8988T (cell line): ENCODE measurements at regions not wholly inside any gene's neighbourhood (a gene's known extent, or its start where the extent isn't known, plus 50 kb on each side); places are given as distances from the start of the nearest gene placed in this dataset.
"Not testable (repeated sequence)": the region's sequence is repeated elsewhere in the genome, so short reads cannot be mapped to it uniquely, and the experiment has no call there.

Experiments used
- DNase-seq: peaks from one replicate; pipeline ENCODE4 v3.0.0; 2011

DNA sequence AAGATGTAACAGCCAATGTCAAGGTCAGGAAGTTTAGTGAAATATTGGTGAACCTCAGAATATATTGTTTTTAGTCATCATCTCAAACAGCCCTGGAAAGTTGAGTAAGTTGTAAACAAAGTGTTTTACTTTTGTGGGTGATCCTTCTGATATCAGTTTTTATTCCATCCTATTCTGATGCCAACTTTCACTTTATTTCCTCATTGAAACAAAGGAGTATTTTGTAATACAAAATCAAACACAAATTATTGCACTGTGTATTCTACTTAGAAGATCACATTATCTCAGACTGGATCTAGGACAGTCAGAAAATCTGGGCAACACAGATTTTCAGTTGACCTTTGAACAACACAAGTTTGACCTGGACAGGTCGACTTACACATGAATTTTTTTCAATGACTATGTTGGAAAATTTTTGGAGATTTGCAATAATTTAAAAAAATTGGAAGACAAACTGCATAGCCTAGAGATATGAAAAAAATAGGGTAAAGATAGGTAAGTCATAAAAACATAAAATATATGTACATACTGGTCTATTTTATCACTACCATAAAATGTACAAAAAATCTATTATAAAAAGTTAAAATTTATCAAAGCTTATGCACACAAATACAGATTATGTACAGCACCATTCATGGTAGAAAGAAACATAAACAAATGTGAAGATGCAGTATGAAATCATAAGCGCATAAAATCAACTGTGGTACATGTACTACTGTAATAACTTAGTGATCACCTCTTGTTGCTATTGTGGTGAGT lies 709.1 kb upstream of the FAM241A start:
- no peak for DNase-seq

DNA sequence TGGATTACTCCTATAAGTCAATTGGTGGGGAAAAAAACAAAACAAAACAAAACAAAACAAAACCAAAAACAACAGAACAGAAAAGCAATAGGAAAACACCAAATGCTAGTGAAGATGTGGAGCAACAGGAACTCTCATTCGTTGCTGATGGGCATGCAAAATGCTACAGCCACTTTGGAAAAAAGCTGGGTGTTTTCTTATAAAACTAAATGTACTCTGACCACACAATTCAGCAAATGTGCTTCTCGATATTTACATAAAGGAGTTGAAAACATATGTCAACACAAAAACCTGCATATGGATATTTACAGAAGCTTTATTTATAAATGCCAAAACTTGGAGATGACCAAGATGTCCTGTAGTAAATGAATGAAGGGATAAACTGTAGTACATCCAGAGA lies 703.6 kb upstream of the FAM241A start:
- no peak for DNase-seq

DNA sequence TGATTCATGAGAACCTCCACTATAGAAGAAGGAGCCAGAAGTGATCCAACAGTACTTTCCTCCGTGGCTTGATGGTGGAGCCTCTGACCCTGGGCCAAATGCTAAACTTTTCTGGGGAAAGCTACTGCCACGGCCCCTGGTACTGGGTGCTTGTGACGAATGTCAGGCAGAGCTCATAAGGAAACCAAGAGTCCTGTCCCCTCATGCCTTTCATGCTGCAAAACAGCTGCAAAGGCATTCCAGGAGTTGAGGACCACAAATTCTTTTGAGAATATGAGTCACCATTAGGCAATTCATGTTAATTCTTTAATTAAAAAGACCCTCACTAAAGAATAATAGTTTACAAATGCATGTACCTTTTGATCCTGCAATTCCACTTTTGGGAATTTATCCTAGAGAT lies 700.4 kb upstream of the FAM241A start:
- DNase-seq, result not testable (repeated sequence)

DNA sequence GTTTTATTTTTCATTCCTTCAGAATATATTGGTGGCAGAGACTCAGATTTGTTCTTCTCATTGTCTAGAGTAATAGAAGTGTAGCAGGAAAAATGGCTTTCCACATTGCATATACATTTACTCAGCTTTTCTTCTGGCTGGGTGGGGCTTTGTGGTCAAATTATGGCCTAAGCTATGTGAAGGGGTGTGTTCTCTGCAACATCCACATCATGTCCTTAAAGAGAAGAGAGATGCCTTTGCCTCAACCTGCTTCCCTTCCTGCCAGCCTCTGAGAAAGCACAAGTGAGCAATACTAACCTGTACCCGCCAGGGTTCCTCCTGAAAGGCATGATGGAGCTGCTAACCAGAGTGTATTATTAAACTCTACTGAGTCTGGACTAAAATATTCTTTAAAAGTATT lies 695.6 kb upstream of the FAM241A start:
- DNase-seq, result no peak

DNA sequence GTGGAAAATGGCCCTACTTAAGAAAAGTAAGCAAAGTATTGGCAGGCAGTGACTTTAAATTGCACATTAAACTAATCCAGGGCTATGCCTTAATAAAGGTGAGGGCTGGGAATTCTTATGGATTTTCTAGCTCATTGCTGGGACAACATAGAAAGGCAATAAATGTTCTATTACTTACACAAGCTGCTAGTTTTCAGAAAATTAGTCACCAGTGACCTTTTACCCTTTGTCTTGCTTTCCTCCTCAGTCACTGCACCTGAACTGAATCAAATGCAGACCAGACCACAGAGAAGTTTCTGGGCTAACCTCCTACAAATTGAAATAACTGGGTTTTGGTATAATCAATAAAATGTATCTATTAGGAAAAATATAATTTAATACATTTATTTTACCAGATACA lies 694.4 kb upstream of the FAM241A start:
- DNase-seq, result no peak

DNA sequence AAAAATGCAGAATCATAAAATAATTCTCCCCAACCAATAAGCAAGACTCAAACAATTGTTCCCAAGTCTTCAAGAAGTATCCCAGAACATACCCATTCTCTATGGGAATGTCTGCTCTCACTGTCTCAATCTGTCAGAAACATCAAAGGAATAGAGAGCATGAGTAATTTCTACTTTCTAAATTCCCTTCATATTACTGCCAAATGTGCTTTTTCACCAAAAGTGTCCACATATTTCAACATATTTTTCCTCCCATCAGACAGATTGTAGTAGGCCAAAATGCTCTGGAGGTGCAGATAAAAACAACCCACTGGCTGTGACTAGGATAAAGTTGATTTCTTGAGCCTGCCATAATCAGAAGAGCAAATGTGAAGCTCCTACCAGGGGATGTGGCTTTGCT lies 692.0 kb upstream of the FAM241A start:
- DNase-seq, result no peak

- DNase-seq, result no peak
Observed at GRCh38 chr4:111454961-111455360, 690.3 kb upstream of the FAM241A start.

DNA sequence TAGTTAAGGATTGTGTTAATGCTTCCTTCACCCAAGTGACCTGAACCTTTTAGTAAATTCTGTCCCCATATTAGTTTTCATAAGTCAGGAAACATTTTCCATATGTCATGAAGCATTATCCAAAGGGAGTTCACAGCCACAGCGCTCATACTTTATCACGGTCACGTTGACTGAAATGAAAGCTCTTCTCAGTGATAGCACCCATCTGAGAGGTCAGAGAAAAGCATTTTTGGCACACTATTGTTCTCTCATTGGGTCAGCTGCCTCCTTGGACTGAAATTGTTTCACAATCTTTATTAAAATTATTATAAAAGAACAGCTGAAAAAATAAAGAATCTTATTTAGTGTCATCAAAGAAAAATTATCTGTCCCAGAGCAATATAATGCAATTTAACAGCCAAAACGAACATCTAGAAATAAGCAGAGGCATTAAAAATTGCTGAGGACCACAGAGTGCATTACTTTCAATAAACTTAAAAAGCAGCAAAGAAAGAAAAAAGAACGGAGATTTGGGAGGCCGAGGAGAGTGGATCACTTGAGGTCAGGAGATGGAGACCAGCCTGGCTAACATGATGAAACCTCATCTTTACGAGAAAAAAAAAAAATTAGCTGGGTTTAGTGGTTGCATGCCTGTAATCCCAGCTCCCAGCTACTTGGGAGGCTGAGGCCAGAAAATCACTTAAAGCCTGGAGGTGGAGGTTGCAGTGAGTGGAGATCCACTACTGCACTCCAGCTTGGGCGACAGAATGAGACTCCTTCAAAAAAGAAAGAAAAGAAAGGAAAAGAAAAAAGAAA lies 680.8 kb upstream of the FAM241A start:
- no peak for DNase-seq

GRCh38 chr4:111466811-111467604 lies 678.2 kb upstream of the FAM241A start:
- no peak for DNase-seq

DNA sequence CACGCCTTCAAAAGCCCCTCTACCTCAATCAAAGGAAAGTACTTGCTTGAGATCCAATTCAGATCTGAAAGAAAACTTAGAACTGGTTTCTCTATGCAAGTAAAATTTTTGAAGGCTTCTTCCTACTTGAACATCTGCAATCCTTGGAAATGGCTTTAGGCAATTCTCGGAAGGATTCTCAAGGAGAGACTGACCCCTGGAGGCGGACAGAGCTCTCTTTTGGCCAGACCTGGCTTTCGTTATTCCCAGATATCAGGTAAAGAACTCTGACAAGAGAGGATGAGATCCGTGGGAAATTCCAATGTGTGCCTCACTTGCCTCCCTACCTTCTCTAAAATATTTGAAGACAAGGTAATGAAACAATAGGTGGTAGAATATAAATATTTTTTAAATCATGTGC lies 670.3 kb upstream of the FAM241A start:
- no peak for DNase-seq

GRCh38 chr4:111475666-111476065 lies 669.6 kb upstream of the FAM241A start:
- DNase-seq, result no peak

- DNase-seq, result no peak
Observed at GRCh38 chr4:111480510-111480909, 664.7 kb upstream of the FAM241A start.

GRCh38 chr4:111483375-111484169 lies 661.7 kb upstream of the FAM241A start:
- DNase-seq, result no peak

DNA sequence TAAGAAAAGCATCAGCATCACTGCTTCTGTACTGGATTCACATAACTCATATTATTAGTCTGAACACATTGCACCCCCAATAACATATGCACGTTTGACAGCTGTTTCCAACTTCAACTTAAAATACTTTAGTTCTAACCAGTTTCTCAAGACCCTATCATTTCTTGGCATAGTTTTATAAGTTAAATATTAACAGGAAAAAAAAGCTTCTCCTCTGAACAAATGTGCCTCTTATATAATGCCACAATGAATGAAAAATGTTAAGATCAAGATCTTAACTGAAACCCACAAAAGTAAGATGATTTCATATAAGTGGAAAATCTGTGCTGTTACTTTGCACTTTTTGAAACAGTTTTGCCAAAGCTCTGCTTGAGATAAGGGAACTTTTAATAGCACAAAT lies 652.8 kb upstream of the FAM241A start:
- no peak for DNase-seq

- DNase-seq, result no peak
Observed at GRCh38 chr4:111494471-111494870, 650.8 kb upstream of the FAM241A start.

DNA sequence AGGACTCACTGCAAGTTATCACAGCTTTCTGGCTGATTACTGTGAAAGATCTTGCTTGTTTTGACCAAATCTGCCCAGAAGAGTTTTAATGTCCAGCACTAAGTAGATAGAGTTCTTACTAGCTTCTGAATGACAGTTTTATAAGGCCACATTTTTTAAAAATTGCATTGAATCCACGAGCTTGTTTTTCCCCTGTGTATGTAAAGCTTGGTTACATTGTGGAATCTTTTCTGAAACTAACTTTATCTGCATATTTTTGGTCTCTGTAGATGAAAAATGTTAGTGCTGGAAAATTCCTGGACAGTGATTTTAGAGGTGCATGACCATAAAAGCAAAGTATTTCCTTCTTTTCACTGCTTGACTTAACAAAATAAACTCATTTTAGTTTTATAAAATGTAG lies 650.3 kb upstream of the FAM241A start:
- no peak for DNase-seq

DNA sequence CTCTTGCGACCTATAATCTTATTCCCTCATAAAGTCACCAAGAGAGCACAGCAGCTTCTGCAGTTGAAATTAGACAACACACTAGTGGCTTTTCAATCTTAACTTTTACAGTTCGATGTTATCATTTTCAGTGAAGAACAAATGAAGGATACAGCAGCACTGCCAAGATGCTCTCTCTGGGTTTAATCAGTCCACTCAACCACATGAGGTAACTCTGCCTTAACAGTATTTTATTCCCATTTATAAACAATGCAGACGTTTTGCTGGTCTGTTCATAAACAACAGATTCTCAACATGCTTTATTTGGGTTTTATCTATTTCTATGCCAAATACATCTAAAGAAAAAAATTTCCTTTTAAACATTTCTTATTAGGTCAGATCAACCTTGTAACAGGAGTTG lies 646.0 kb upstream of the FAM241A start:
- DNase-seq, result no peak

- DNase-seq, result no peak
Observed at GRCh38 chr4:111499706-111500105, 645.5 kb upstream of the FAM241A start.

GRCh38 chr4:111500858-111501257 lies 644.4 kb upstream of the FAM241A start:
- DNase-seq, result no peak

DNA sequence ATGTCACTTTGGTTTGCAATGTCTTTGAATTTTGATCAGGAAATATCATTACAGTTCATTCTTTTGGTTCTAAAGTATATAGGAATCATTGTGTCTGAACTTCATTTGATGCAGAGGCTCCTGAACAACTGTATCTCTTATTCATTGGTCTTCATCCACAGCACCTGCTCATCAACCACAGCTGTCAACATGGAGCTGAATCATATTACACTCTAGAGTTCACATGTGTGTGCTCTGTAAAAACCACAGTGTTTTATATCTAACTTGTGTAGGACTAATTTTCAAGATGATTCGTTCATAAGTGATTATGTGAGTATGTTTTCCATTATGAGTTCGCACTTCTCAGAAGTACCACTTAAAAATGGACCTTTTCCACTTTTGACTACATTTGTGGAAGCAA lies 643.3 kb upstream of the FAM241A start:
- DNase-seq, result no peak

GRCh38 chr4:111502626-111503025 lies 642.6 kb upstream of the FAM241A start:
- DNase-seq, result no peak

GRCh38 chr4:111506706-111507105 lies 638.5 kb upstream of the FAM241A start:
- no peak for DNase-seq

GRCh38 chr4:111510535-111510934 lies 634.7 kb upstream of the FAM241A start:
- no peak for DNase-seq
